GM21723 (cell line): ENCODE measurements at regions not wholly inside any gene's neighbourhood (a gene's known extent, or its start where the extent isn't known, plus 50 kb on each side); places are given as distances from the start of the nearest gene placed in this dataset.

Source experiments
- ATAC-seq: cut with Tn5 transposase; IDR thresholded peaks from one replicate; pipeline ENCODE4 v1.9.1; 2021; ENCODE audit warnings: mild to moderate bottlenecking, moderate library complexity; ENCODE audit not compliant: unreplicated experiment

- ATAC-seq: no peak
Observed at GRCh38 chr10:128280271-128280670, 154.0 kb upstream of the MKI67 start.

GRCh38 chr10:128281343-128281742, 155.1 kb upstream of the MKI67 start:
- no peak for ATAC-seq

GRCh38 chr10:128281861-128282260, 155.6 kb upstream of the MKI67 start:
- ATAC-seq: no peak

- ATAC-seq: no peak
Observed at GRCh38 chr10:128286141-128286761, 160.0 kb upstream of the MKI67 start.

- no peak for ATAC-seq
Observed at GRCh38 chr10:128286762-128287500, 160.7 kb upstream of the MKI67 start.

GRCh38 chr10:128287921-128288320, 161.7 kb upstream of the MKI67 start:
- ATAC-seq: no peak

- no peak for ATAC-seq
Observed at GRCh38 chr10:128289621-128290020, 163.4 kb upstream of the MKI67 start.

- no peak for ATAC-seq
Observed at GRCh38 chr10:128295003-128295402, 168.8 kb upstream of the MKI67 start.

- no peak for ATAC-seq
Observed at GRCh38 chr10:128296253-128297007, 170.2 kb upstream of the MKI67 start.

- ATAC-seq: no peak
Observed at GRCh38 chr10:128297709-128298378, 171.6 kb upstream of the MKI67 start.

- ATAC-seq: no peak
Observed at GRCh38 chr10:128298587-128298986, 172.4 kb upstream of the MKI67 start.

- ATAC-seq: no peak
Observed at GRCh38 chr10:128300290-128300824, 174.1 kb upstream of the MKI67 start.

- no peak for ATAC-seq
Observed at GRCh38 chr10:128301051-128301450, 174.8 kb upstream of the MKI67 start.

- ATAC-seq: no peak
Observed at GRCh38 chr10:128302808-128303207, 176.6 kb upstream of the MKI67 start.

GRCh38 chr10:128304271-128304670, 178.0 kb upstream of the MKI67 start:
- no peak for ATAC-seq

- no peak for ATAC-seq
Observed at GRCh38 chr10:128305601-128306345, 179.6 kb upstream of the MKI67 start.

- no peak for ATAC-seq
Observed at GRCh38 chr10:128306535-128306934, 180.3 kb upstream of the MKI67 start.

GRCh38 chr10:128306966-128307365, 180.7 kb upstream of the MKI67 start:
- ATAC-seq: no peak

- no peak for ATAC-seq
Observed at GRCh38 chr10:128307820-128308219, 181.6 kb upstream of the MKI67 start.

- ATAC-seq: no peak
Observed at GRCh38 chr10:128310971-128311658, 184.9 kb upstream of the MKI67 start.
